DMS153 treated with DMSO at 0.1 percent for 48 hours (cell line): ENCODE measurements at regions not wholly inside any gene's neighbourhood (a gene's known extent, or its start where the extent isn't known, plus 50 kb on each side); places are given as distances from the start of the nearest gene placed in this dataset.
A peak's percentile ranks its signal among the peaks of the same experiment; 100 is the strongest.

Experiments used
- DNase-seq: peaks from one replicate; lab custom pipeline; 2025; ENCODE audit not compliant: unreplicated experiment; lab: John Stamatoyannopoulos, UW

GRCh38 chr13:63124863-63125262 lies 1709.2 kb upstream of the PCDH20 start:
- peak; percentile 1 for DNase-seq

DNA sequence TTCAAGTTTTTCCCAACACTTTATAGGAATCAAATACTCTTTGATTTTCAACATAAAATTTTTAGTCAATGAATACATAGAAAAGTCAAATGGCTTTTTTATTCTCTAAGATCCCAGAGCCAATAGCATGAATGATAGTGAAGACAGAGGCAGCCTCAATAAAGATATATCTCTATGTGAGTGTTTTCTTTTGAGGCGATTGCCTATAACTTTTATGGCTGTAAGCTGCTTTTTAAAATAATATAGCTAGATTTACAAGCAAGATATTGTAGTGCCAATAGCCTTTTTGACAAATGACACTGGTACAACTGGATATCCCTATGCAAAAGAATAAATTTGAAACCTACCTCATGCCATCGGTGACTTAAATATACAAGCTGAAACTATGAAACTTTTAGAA lies 1705.2 kb upstream of the PCDH20 start:
- DNase-seq: no peak

- DNase-seq: no peak
Measured at GRCh38 chr13:63117710-63118109, 1702.1 kb upstream of the PCDH20 start.

- DNase-seq: no peak
Measured at GRCh38 chr13:63112799-63113395, 1697.2 kb upstream of the PCDH20 start.

DNA sequence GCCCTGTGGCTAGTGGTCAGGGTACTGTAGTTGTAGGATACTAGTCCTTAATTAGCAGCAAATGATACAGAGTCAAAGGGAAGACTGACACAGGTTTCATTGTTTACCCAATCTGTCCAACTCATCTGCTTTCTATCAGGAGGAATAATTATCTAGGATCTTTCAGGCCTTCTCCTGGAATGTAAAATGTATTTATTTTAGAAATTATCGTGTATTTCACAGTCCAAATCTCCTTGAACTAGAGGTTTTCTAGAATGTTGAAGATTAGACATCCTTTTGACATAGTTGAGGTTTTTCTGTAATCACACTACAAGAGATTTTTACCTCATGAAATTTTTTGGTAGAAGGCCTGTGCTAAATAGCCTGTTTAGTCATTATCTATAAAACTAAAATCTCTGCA lies 1694.8 kb upstream of the PCDH20 start:
- DNase-seq: no peak

DNA sequence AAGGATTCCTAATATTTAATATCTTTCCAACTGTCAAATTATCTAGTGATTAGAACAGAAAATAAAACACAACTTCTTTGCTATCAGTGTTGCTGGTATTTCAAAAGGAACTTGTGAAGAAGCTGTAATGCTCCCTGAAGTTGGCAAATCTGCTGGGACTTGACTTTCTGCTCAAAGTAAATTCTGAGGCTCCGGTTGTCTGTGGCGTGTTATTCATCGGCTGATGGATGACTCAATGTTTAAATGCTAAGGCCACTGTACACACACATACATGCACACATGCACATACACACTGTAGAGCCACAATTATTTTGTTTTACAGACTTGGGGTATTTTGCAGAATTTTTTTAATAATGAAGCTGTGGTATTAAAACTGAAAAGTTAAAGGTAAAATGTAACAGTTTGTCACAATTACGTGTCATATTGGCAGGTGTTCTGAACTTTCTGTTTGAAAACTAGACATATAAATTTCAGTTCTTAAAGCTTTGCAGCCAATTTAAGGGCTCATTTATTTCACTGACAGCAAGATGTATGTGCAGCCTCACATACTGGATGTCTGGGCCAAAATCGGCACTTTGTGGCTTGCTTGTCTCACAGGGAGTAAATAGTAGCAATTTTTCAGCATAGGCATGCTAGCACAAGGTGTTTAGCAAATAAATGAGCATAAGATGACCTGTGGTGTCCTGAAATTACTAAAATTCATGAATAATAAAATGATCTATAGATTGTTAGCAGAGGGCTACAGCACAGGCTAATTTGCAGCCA lies 1691.7 kb upstream of the PCDH20 start:
- no peak for DNase-seq

- DNase-seq: no peak
Measured at GRCh38 chr13:63094717-63095116, 1679.1 kb upstream of the PCDH20 start.

DNA sequence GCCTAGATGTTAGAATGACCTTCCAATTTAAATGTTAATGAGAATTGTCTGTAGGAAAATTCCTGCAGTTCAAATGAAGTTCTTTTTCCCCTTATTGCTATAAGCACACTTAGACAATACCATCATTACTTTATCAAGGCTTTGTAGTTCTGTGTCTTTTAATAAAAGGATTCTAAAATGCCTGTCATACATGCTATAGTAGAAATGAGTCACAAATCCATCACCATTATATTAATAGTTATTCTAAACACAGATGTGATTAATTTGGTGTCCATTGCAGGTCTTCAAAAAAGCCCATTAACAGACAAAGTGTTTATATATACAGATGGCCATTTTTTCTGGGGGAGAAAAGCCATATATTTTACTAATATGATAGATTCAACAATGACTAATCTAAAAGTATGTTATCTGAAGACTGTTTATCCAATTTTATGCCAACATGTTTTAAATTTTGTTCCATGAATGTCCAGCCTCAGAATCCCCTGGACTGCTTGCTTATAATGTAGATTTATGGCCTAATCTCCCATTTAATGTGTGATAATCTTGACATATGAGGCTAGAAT lies 1678.3 kb upstream of the PCDH20 start:
- no peak for DNase-seq

GRCh38 chr13:63092456-63092855 lies 1676.8 kb upstream of the PCDH20 start:
- DNase-seq: no peak

DNA sequence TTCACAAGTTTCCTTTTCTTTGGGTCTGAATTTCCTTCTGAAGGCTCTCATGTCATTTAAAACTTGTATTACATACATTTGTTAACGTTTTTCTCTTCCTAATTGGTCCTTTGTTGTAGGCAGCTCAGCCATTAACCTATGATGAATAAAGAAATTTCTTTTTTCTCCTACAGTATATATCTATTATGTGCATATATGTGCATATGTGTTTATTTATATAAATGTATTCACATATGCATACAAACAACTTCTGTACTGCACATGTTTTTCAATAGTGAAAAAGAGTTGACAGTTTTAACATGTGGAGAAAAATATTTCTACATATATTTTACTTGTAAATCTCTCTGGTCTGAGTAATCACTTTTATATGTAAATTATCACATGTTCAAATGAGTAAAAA lies 1674.9 kb upstream of the PCDH20 start:
- no peak for DNase-seq

DNA sequence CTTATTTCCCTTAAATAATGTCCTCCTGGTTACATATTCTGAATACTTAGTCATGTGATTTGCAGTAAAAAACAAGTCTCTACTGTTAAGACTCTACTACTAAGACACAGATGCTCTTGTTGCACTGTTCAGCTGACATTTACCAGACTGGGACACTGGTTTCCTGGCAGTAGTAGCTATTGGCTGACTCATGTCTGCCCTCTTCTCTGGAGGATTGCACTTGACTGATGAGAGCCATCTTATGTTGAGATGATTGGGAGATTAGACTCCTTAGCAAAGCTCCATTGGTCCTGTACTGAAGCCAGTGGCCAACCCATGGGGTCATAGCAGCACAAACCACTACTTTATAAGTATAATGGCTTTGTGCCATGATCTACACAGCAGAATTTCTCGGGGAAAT lies 1672.6 kb upstream of the PCDH20 start:
- DNase-seq: no peak

- no peak for DNase-seq
Measured at GRCh38 chr13:63086286-63086685, 1670.6 kb upstream of the PCDH20 start.

- no peak for DNase-seq
Measured at GRCh38 chr13:63085851-63086250, 1670.2 kb upstream of the PCDH20 start.

- no peak for DNase-seq
Measured at GRCh38 chr13:63081400-63082014, 1665.9 kb upstream of the PCDH20 start.

DNA sequence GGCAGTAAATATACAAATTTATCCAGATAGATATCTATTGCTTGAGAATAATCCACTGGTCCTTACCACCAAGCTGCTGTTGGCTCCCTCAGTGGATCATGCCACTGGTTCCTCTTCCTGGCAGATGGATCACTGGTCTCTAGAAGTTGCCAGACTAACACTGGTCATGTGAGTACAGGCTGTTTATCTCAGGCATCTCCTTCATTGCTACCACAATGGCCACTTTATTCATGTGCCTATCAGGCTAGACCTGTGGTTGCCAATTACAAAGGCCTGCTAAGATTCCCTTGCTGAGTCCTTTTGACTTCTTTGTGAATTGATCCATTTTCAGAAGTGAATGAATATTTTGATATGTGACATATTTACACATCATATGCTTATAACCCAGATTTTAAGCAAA lies 1659.5 kb upstream of the PCDH20 start:
- DNase-seq: no peak

DNA sequence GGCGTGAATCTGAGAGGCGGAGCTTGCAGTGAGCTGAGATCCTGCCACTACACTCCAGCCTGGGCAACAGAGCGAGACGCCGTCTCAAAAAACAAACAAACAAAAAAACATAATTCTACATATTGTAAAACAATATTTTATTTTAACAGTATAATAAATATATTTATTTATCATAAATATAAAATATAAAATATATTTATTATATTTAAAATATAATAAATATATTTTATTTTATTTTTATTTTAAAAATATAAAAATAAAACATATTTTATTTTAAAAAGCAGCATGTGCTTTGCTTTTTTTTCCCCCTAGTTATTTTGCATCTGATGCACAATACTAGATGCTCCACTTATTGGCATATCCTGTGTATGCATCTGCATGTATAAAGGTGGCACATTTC lies 1634.6 kb upstream of the PCDH20 start:
- no peak for DNase-seq

DNA sequence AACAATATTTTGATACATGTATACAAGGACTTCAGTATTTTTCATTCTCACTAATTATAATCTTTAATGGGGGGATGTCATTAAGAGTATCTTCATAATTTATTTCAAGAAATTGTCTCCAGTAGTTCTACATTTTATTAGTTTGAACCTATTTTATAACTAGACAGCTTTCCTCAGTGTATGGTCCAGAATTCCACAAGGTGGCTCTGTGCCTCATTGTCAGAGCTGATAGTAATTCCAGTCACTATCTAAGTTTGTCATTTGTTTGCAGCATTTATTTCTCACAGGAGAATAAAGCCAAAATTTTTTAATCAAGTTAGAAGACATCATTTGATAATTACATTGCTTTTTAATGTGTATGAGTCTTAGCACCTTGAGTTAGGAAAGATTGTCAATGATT lies 1633.0 kb upstream of the PCDH20 start:
- DNase-seq: no peak

GRCh38 chr13:63044589-63045313 lies 1629.1 kb upstream of the PCDH20 start:
- no peak for DNase-seq

- no peak for DNase-seq
Measured at GRCh38 chr13:63042686-63043085, 1627.0 kb upstream of the PCDH20 start.

DNA sequence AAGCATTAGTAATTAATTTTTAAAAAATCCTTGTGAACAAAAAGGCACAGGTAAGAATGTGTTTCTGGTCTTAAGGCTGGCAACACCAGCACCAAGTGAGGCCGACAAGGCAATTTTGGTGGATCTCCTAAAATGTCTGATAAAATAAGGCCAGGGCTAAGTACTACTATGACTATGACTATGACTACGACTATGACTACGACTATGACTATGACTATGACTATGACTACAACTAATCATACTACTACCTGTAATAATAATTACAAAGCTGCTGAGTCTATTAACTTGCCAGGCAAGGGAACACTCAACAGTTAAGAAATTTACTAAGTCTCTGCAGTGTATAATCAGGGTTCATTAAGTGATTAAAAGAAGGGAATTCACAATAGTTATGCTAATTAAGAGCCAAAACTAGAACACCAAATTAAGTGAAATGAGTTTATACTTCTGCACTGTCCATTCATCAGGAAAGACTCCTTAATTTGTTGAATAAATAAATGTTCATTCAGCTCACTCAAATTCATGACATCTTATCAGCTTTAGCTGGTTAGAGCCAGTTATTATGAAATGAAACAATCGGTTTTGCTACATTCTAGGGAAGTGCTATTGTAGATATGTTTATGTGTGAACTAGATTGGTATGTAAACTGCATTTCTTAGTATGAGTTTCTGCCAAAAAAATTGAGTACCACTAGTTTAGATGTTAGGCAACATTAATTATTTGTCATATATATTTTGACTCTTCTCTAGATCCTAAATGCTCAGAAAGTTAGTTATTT lies 1626.2 kb upstream of the PCDH20 start:
- no peak for DNase-seq
